ENCODE measurements at regions not wholly inside any gene's neighbourhood (a gene's known extent, or its start where the extent isn't known, plus 50 kb on each side); places are given as distances from the start of the nearest gene placed in this dataset.

- TF ChIP-seq CTCF (IDR thresholded peaks at IDR 0.05; ENCODE audit: insufficient read depth in 1 of 2, low read depth in 1 of 2, low read length in 1 of 2, severe bottlenecking in 1 of 2, unreplicated experiment in 1 of 2): no peak
- Mint-ChIP-seq H3K4me1 (ENCODE audit: low read depth, unreplicated experiment) (no peaks in the 10 kb centered on the region), H3K27ac (ENCODE audit: unreplicated experiment) (no peak overlapping the region), H3K4me3 (ENCODE audit: unreplicated experiment) (no peak overlapping the region), H3K27me3 (ENCODE audit: insufficient read depth, unreplicated experiment) (peaks cover 11% of the 10 kb centered on the region), H3K36me3 (ENCODE audit: insufficient read depth, unreplicated experiment) (no peaks in the 10 kb centered on the region), H3K9me3 (ENCODE audit: unreplicated experiment) (peaks cover 19% of the 10 kb centered on the region)
- POLR2A ChIA-PET: no interaction called here
- Histone ChIP-seq H3K36me3 (ENCODE audit: control insufficient read depth, insufficient read depth, low read length) (no peaks in the 10 kb centered on the region), H3K4me3 (ENCODE audit: low read depth, low read length) (no peak overlapping the region), H3K27me3 (replicated peaks; ENCODE audit: control insufficient read depth, insufficient read depth, low read length) (no peaks in the 10 kb centered on the region; the same call in 1 of the 2 replicates), H3K4me1 (no peaks in the 10 kb centered on the region), H3K9me3 (peaks cover 12% of the 10 kb centered on the region; the same call in 1 of the 2 replicates)
- DNase-seq: no peak
- CTCF ChIA-PET: no interaction called here
- BruUV-seq (replicated peaks): no TSS peak
- intact Hi-C loops (cut with micrococcal nuclease; ENCODE audit: unreplicated experiment): no loop called here
These were observed 121.6 kb downstream of the ALOX5 start for GRCh38 chr10:45495438-45496152.

Measured in Caco-2 (cell line).